ENCODE measurements at regions not wholly inside any gene's neighbourhood (a gene's known extent, or its start where the extent isn't known, plus 50 kb on each side); places are given as distances from the start of the nearest gene placed in this dataset.
"Not testable (repeated sequence)": the region's sequence is repeated elsewhere in the genome, so short reads cannot be mapped to it uniquely, and the experiment has no call there.

- H3K4me3 ChIP-seq = peak overlapping the region; percentile 58
- peak; percentile 79 for DNase-seq
- H2AFZ ChIP-seq = peak overlapping the region; percentile 79
These were observed 239.4 kb upstream of the KRR1 start for GRCh38 chr12:75750716-75751306.

GRCh38 chr12:75748990-75749389, 237.6 kb upstream of the KRR1 start:
- H3K4me3 ChIP-seq; H2AFZ ChIP-seq; H3K36me3 ChIP-seq (ENCODE audit: low read depth); H3K27me3 ChIP-seq (replicated peaks; ENCODE audit: insufficient read depth); DNase-seq; H4K20me1 ChIP-seq (ENCODE audit: insufficient read depth); H3K27ac ChIP-seq; H3K9ac ChIP-seq; H3K9me3 ChIP-seq (ENCODE audit: low read depth); in situ Hi-C loops (cut with MboI); H3K9me2 ChIP-seq (ENCODE audit: insufficient read depth); H3K79me2 ChIP-seq (ENCODE audit: insufficient read depth); H3K4me2 ChIP-seq (ENCODE audit: unreplicated experiment): not testable (repeated sequence)
- Histone ChIP-seq H3K4me1 (ENCODE audit: insufficient read depth) (peaks cover 29% of the 10 kb centered on the region), H3F3A (ENCODE audit: insufficient read depth) (peaks cover 27% of the 10 kb centered on the region)
- 97 to 98% methylated on average over 3 of the region's 3 CpGs for WGBS, 2 experiments (ENCODE audit: low coverage in 1 of 2, low lambda C conversion rate in 2 of 2, missing lambda C conversion rate in 2 of 2)

More at GRCh38 chr12:75750716-75751306, 239.4 kb upstream of the KRR1 start:
- peak overlapping the region; percentile 72 for H3K9ac ChIP-seq
- TF ChIP-seq EZH2 (IDR thresholded peaks at IDR 0.05; ENCODE audit: insufficient read depth, poor library complexity, severe bottlenecking) = no peak
- no peak for TF ChIP-seq EZH2phosphoT487 (IDR thresholded peaks at IDR 0.05; ENCODE audit: insufficient read depth, low read depth)
- H3K27ac ChIP-seq = peak overlapping the region; percentile 84
- H3K27me3 ChIP-seq (replicated peaks; ENCODE audit: insufficient read depth) = no peaks in the 10 kb centered on the region
- in situ Hi-C loops (cut with MboI) = no loop called here
- H3K4me1 ChIP-seq (ENCODE audit: insufficient read depth) = peaks cover 29% of the 10 kb centered on the region
- no peaks in the 10 kb centered on the region for H4K20me1 ChIP-seq (ENCODE audit: insufficient read depth)
- H3F3A ChIP-seq (ENCODE audit: insufficient read depth) = peaks cover 27% of the 10 kb centered on the region
- no peaks in the 10 kb centered on the region for H3K9me3 ChIP-seq (ENCODE audit: low read depth)
- H3K9me2 ChIP-seq (ENCODE audit: insufficient read depth) = no peaks in the 10 kb centered on the region
- no peaks in the 10 kb centered on the region for H3K79me2 ChIP-seq (ENCODE audit: insufficient read depth)
- 4 to 6% methylated on average over 4 of the region's 4 CpGs for WGBS, 2 experiments (ENCODE audit: low coverage in 1 of 2, low lambda C conversion rate in 2 of 2, missing lambda C conversion rate in 2 of 2)
- H3K36me3 ChIP-seq (ENCODE audit: low read depth) = no peaks in the 10 kb centered on the region
- H3K4me2 ChIP-seq (ENCODE audit: unreplicated experiment) = peak overlapping the region; percentile 79

GRCh38 chr12:75748136-75748535, 236.7 kb upstream of the KRR1 start:
- TF ChIP-seq EZH2 (IDR thresholded peaks at IDR 0.05; ENCODE audit: insufficient read depth, poor library complexity, severe bottlenecking) (no peak), EZH2phosphoT487 (IDR thresholded peaks at IDR 0.05; ENCODE audit: insufficient read depth, low read depth) (no peak)
- H3F3A ChIP-seq (ENCODE audit: insufficient read depth) = peaks cover 27% of the 10 kb centered on the region
- no peak for DNase-seq
- H4K20me1 ChIP-seq (ENCODE audit: insufficient read depth) = no peaks in the 10 kb centered on the region
- H3K27ac ChIP-seq = peak overlapping the region; percentile 68
- no peaks in the 10 kb centered on the region for H3K79me2 ChIP-seq (ENCODE audit: insufficient read depth)
- WGBS, 2 experiments (ENCODE audit: low coverage in 1 of 2, low lambda C conversion rate in 2 of 2, missing lambda C conversion rate in 2 of 2) = 77 to 78% methylated on average over 6 of the region's 6 CpGs
- H3K9me3 ChIP-seq (ENCODE audit: low read depth) = no peaks in the 10 kb centered on the region
- no peak overlapping the region for H3K4me3 ChIP-seq
- peak overlapping the region; percentile 59 for H3K4me2 ChIP-seq (ENCODE audit: unreplicated experiment)
- in situ Hi-C loops (cut with MboI) = no loop called here
- no peaks in the 10 kb centered on the region for H3K27me3 ChIP-seq (replicated peaks; ENCODE audit: insufficient read depth)
- H3K9me2 ChIP-seq (ENCODE audit: insufficient read depth) = no peaks in the 10 kb centered on the region
- H3K9ac ChIP-seq = 0 out of 2 replicates have a peak overlapping the region, but pooled peaks have one; percentile 39
- H2AFZ ChIP-seq = no peak overlapping the region
- H3K4me1 ChIP-seq (ENCODE audit: insufficient read depth) = peaks cover 29% of the 10 kb centered on the region
- H3K36me3 ChIP-seq (ENCODE audit: low read depth) = no peaks in the 10 kb centered on the region

- no peak overlapping the region for H2AFZ ChIP-seq
- DNase-seq = peak; percentile 83
These were observed 236.2 kb upstream of the KRR1 start for GRCh38 chr12:75747572-75748021.

More at GRCh38 chr12:75747572-75748021, 236.2 kb upstream of the KRR1 start:
- no peaks in the 10 kb centered on the region for H3K9me3 ChIP-seq (ENCODE audit: low read depth)
- in situ Hi-C loops (cut with MboI) = no loop called here
- no peaks in the 10 kb centered on the region for H3K79me2 ChIP-seq (ENCODE audit: insufficient read depth)
- no peak overlapping the region for H3K4me3 ChIP-seq
- peaks cover 29% of the 10 kb centered on the region for H3K4me1 ChIP-seq (ENCODE audit: insufficient read depth)
- H3K9me2 ChIP-seq (ENCODE audit: insufficient read depth) = no peaks in the 10 kb centered on the region
- no peaks in the 10 kb centered on the region for H3K36me3 ChIP-seq (ENCODE audit: low read depth)
- H3K9ac ChIP-seq = peak overlapping the region; percentile 39; the same call in 1 of the 2 replicates
- TF ChIP-seq EZH2phosphoT487 (IDR thresholded peaks at IDR 0.05; ENCODE audit: insufficient read depth, low read depth) (no peak), EZH2 (IDR thresholded peaks at IDR 0.05; ENCODE audit: insufficient read depth, poor library complexity, severe bottlenecking) (no peak)
- H3K4me2 ChIP-seq (ENCODE audit: unreplicated experiment) = peak overlapping the region; percentile 59
- H3K27me3 ChIP-seq (replicated peaks; ENCODE audit: insufficient read depth) = no peaks in the 10 kb centered on the region
- no peaks in the 10 kb centered on the region for H4K20me1 ChIP-seq (ENCODE audit: insufficient read depth)
- H3K27ac ChIP-seq = peak overlapping the region; percentile 68
- peaks cover 27% of the 10 kb centered on the region for H3F3A ChIP-seq (ENCODE audit: insufficient read depth)
- WGBS, 2 experiments (ENCODE audit: low coverage in 1 of 2, low lambda C conversion rate in 2 of 2, missing lambda C conversion rate in 2 of 2) = 0% methylated on average over 1 of the region's 1 CpG
